IMR-90 (cell line): ENCODE measurements at regions not wholly inside any gene's neighbourhood (a gene's known extent, or its start where the extent isn't known, plus 50 kb on each side); places are given as distances from the start of the nearest gene placed in this dataset.
"Not testable (repeated sequence)": the region's sequence is repeated elsewhere in the genome, so short reads cannot be mapped to it uniquely, and the experiment has no call there.

Experiments used
- ATAC-seq: fragments of 200-7000 bp; cut with Tn5 transposase; 2 replicates; pipeline ENCODE4 v1.9.1; 2020; ENCODE audit warnings: low read depth, mild to moderate bottlenecking, moderate library complexity
- BruUV-seq: library from RNA; stranded (reverse); fragments of 400-500 nt; replicated peaks from 2 replicates; lab custom pipeline; 2021; lab: Mats Ljungman, UMichigan
- CTCF ChIA-PET: fragments of 300-600 bp; formaldehyde crosslinking; extraction: SDS; loops from one replicate; lab custom pipeline; 2021; ENCODE audit warnings: antibody characterized with exemption; lab: Yijun Ruan, JAX
- POLR2A ChIA-PET: fragments of 300-600 bp; sonication (Branson Sonifier 250); formaldehyde crosslinking; loops from one replicate; lab custom pipeline; 2022; ENCODE audit warnings: antibody characterized with exemption; ENCODE audit not compliant: unreplicated experiment; lab: Charles Lee
- DNase-seq: peaks from one replicate; pipeline ENCODE4 v3.0.0; 2013
- H2AFZ ChIP-seq: replicated peaks from 2 replicates; pipeline ENCODE3; 2013; ENCODE audit warnings: low read length, mild to moderate bottlenecking; ENCODE audit not compliant: poor library complexity
- H2AK5ac ChIP-seq: 2 replicates; pipeline ENCODE4 v1.6.1; 2013; ENCODE audit warnings: low read depth, low read length, inconsistent platforms
- H2AK9ac ChIP-seq: replicated peaks from 2 replicates; pipeline ENCODE3; 2013; ENCODE audit warnings: mild to moderate bottlenecking, low read depth, low read length, moderate library complexity; ENCODE audit not compliant: poor library complexity
- H2BK120ac ChIP-seq: 2 replicates; pipeline ENCODE4 v1.6.1; 2013; ENCODE audit warnings: low read depth, low read length, inconsistent platforms
- H2BK15ac ChIP-seq: 3 replicates; pipeline ENCODE4 v1.6.1; 2013; ENCODE audit warnings: low read depth, low read length, inconsistent platforms
- H2BK20ac ChIP-seq: 2 replicates; pipeline ENCODE4 v1.6.1; 2013; ENCODE audit warnings: low read depth, mild to moderate bottlenecking, inconsistent platforms, low read length, moderate library complexity
- H2BK5ac ChIP-seq: 2 replicates; pipeline ENCODE4 v1.6.1; 2013; ENCODE audit warnings: mild to moderate bottlenecking, low read depth, low read length, inconsistent platforms; ENCODE audit not compliant: poor library complexity, severe bottlenecking
- H3K14ac ChIP-seq: replicated peaks from 2 replicates; pipeline ENCODE4 v1.6.1; 2013; ENCODE audit warnings: low read depth, low read length, inconsistent platforms
- H3K18ac ChIP-seq: 2 replicates; pipeline ENCODE4 v1.6.1; 2013; ENCODE audit warnings: low read depth, low read length, control low read depth
- H3K23ac ChIP-seq: 2 replicates; pipeline ENCODE4 v1.6.1; 2013; ENCODE audit warnings: low read depth, low read length, inconsistent platforms
- H3K27ac ChIP-seq: 2 replicates; pipeline ENCODE4 v1.5.1; 2013; ENCODE audit warnings: mild to moderate bottlenecking, control low read depth, low read length; ENCODE audit not compliant: insufficient read depth
- H3K27me3 ChIP-seq: 2 replicates; pipeline ENCODE4 v1.6.1; 2013; ENCODE audit warnings: low read length; ENCODE audit not compliant: control insufficient read depth, insufficient read depth
- H3K36me3 ChIP-seq: 2 replicates; pipeline ENCODE4 v1.6.1; 2013; ENCODE audit warnings: low read length, mixed read lengths; ENCODE audit not compliant: control insufficient read depth, insufficient read depth
- H3K4ac ChIP-seq: 2 replicates; pipeline ENCODE4 v1.6.1; 2013; ENCODE audit warnings: low read depth, low read length, inconsistent platforms
- H3K4me1 ChIP-seq: 2 replicates; pipeline ENCODE4 v1.6.1; 2013; ENCODE audit warnings: low read length, mixed read lengths; ENCODE audit not compliant: control insufficient read depth, insufficient read depth
- H3K4me2 ChIP-seq: 2 replicates; pipeline ENCODE4 v1.6.1; 2013; ENCODE audit warnings: low read depth, mild to moderate bottlenecking, control low read depth, low read length, moderate library complexity
- H3K4me3 ChIP-seq: 2 replicates; pipeline ENCODE4 v1.5.1; 2013; ENCODE audit warnings: low read depth, mild to moderate bottlenecking, control low read depth, low read length, moderate library complexity; ENCODE audit not compliant: insufficient read depth
- H3K56ac ChIP-seq: 2 replicates; pipeline ENCODE4 v1.6.1; 2013; ENCODE audit warnings: low read length, inconsistent platforms; ENCODE audit not compliant: insufficient read depth; ENCODE audit errors: extremely low read depth
- H3K79me1 ChIP-seq, 2 experiments: 2 replicates each; pipeline ENCODE4 v1.6.1; 2013; ENCODE audit warnings: low read length in 2 of 2, inconsistent platforms in 1 of 2, low read depth in 1 of 2
- H3K9ac ChIP-seq: 2 replicates; pipeline ENCODE4 v1.6.1; 2013; ENCODE audit warnings: low read depth, low read length, control low read depth
- H3K9me1 ChIP-seq: 2 replicates; pipeline ENCODE4 v1.6.1; 2013; ENCODE audit warnings: low read length, inconsistent platforms; ENCODE audit not compliant: insufficient read depth
- H3K9me3 ChIP-seq: 2 replicates; pipeline ENCODE4 v1.6.1; 2013; ENCODE audit warnings: low read length; ENCODE audit not compliant: control insufficient read depth, insufficient read depth
- H4K20me1 ChIP-seq: 2 replicates; pipeline ENCODE4 v1.6.1; 2013; ENCODE audit warnings: low read length, inconsistent platforms; ENCODE audit not compliant: insufficient read depth
- H4K5ac ChIP-seq: 2 replicates; pipeline ENCODE4 v1.6.1; 2013; ENCODE audit warnings: mild to moderate bottlenecking, low read depth, low read length, control low read depth
- H4K8ac ChIP-seq, 2 experiments: 2 replicates each; pipeline ENCODE4 v1.6.1; 2013; ENCODE audit warnings: low read depth in 2 of 2, low read length in 2 of 2, control low read depth in 1 of 2, inconsistent platforms in 1 of 2
- H4K91ac ChIP-seq: 2 replicates; pipeline ENCODE4 v1.6.1; 2013; ENCODE audit warnings: low read depth, low read length, inconsistent platforms; ENCODE audit not compliant: insufficient read depth
- FOS ChIP-seq: fragments of 150-350 bp; IDR thresholded peaks from 2 replicates; pipeline ENCODE4 v1.6.1; 2016; ENCODE audit warnings: low read depth, low read length
- WGBS, 2 experiments: methylation state at CpG; one replicate each; pipeline versions ENCODE4 v1.1.5 to v1.1.7; 2013; ENCODE audit warnings: missing lambda C conversion rate in 2 of 2; ENCODE audit not compliant: insufficient read length in 1 of 2; ENCODE audit errors: extremely low coverage in 2 of 2; 5-methylcytosine and 5-hydroxymethylcytosine counted together
- dilution Hi-C: fragments of 300-500 bp; cut with HindIII; formaldehyde crosslinking; loops from one replicate; pipeline ENCODE4 v1.14.3; 2018; ENCODE audit warnings: low sequenced_read_pairs; ENCODE audit not compliant: unreplicated experiment
- in situ Hi-C: fragments of 300-500 bp; cut with MboI; formaldehyde crosslinking; loops from 3 replicates; pipeline ENCODE4 v1.14.3; 2019; ENCODE audit warnings: low sequenced_read_pairs, inconsistent platforms, mixed read lengths
- intact Hi-C: fragments of 100-400 bp; cut with micrococcal nuclease; formaldehyde crosslinking; loops from 2 replicates; pipeline ENCODE4 v1.10.0; 2022

- POLR2A ChIA-PET, H2BK5ac ChIP-seq, H3K9ac ChIP-seq, H2BK15ac ChIP-seq, H2AK5ac ChIP-seq, H3K9me1 ChIP-seq, intact Hi-C loops, H3K4me2 ChIP-seq, in situ Hi-C loops, H3K4me3 ChIP-seq, H3K27ac ChIP-seq, H2AFZ ChIP-seq, H3K27me3 ChIP-seq, H3K4me1 ChIP-seq, H4K8ac ChIP-seq, CTCF ChIA-PET, H2BK20ac ChIP-seq, H3K18ac ChIP-seq, H3K4ac ChIP-seq, dilution Hi-C loops, H3K23ac ChIP-seq, H3K9me3 ChIP-seq, BruUV-seq, H2AK9ac ChIP-seq, H3K36me3 ChIP-seq, H2BK120ac ChIP-seq, ATAC-seq, H4K91ac ChIP-seq, H3K56ac ChIP-seq, H3K79me1 ChIP-seq, H4K5ac ChIP-seq, H3K14ac ChIP-seq, H4K20me1 ChIP-seq: not testable (repeated sequence)
- TF ChIP-seq FOS, result peak; percentile 3; the same call in 1 of the 2 replicates
- no CpG with 5 or more reads among the region's 3 CpGs for WGBS, 2 experiments
- DNase-seq, result peak; percentile 74
Measured at GRCh38 chr5:56665117-56665516, 150.2 kb upstream of the MAP3K1 start.
